ENCODE measurements at regions not wholly inside any gene's neighbourhood (a gene's known extent, or its start where the extent isn't known, plus 50 kb on each side); places are given as distances from the start of the nearest gene placed in this dataset.
A peak's percentile ranks its signal among the peaks of the same experiment; 100 is the strongest.

DNA sequence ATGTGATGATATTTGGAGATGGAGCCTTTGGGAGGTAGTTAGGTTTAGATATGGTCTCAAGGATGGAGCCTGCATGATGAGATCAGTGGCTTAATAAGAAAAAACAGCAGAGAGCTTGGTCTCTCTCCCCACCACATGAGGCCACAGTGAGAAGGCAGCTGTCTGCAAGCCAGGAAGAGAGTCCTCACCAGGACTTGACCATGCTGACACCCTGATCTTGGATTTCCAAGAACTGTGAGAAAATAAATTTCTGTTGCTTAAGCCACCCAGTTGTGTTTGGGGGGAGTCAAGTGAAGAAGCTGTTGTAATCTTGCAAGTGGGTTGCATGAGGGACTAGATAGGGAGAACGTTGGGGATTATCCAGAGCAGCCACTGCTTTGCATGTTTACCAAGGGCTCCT is 62.3 kb upstream of the TNFAIP8L3 start:
- DNase-seq (ENCODE audit: low read depth in 2 of 2): no peak

DNA sequence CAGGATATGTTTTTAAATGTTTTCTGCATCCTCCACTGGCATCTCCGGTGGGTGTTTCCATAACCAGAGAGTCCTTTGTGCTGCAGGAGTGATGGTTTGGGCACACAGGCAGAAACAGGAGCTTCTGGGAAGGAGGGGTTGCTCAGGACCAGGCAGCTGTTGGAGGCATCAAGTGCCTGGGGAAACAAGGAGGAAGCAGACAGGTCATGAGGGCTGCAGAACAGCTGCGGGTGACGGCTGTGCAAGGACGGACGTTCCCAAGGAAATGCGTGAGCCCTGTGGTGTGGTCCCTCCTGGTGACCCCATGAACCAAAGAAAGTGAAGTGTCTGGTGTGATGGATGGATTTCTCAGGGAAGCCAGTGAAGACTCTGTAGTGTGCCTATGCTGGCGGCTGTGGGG is 61.2 kb upstream of the TNFAIP8L3 start:
- peak in 1 of 2 donors; percentile 97 for DNase-seq (ENCODE audit: low read depth in 2 of 2)

DNA sequence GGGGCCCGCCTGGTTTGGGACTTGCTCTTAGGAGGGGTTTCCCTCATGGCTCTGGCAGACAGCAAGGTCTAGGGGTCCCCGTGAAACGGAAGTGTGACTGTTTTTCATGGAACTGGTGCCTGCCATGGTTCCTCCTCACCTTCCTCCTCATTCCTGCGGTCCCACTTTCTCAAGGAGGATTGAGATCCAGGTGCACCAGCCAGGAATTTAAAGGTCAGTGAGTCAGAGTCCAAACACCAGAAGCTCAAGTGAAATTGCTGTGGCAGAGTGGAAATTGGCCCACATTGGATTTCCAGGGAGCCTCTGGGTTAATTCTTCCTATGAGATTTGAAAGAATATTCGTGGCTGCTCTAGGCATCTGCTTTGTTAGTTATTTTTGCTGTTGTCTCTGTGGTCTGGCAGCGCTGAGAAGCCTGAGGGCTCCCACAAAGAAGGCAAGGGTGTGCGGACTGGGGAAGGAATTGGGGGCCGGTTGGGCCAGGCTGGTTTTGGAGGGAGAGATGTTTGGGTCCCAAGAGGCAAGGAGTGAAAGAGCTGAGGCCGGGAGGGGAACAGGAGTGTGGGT is 60.4 kb upstream of the TNFAIP8L3 start:
- peak in 1 of 2 donors; percentile 57 for DNase-seq (ENCODE audit: low read depth in 2 of 2)

All from lung microvascular endothelial cell (primary cell).